HepG2 (cell line): ENCODE measurements at regions not wholly inside any gene's neighbourhood (a gene's known extent, or its start where the extent isn't known, plus 50 kb on each side); places are given as distances from the start of the nearest gene placed in this dataset.

ENCODE experiments used
- ATAC-seq: fragments of 200-7000 bp; cut with Tn5 transposase; 3 replicates; pipeline ENCODE4 v1.9.1; 2020; ENCODE audit warnings: mild to moderate bottlenecking, moderate library complexity
- BruUV-seq: library from RNA; stranded (reverse); fragments of 400-500 nt; replicated peaks from 2 replicates; lab custom pipeline; 2021; lab: Mats Ljungman, UMichigan
- CTCF ChIA-PET: fragments of 300-600 bp; formaldehyde crosslinking; extraction: SDS; loops from one replicate; lab custom pipeline; 2021; ENCODE audit warnings: low total read pairs, inconsistent platforms, low intra/inter-chr PET ratio; lab: Yijun Ruan, JAX
- POLR2A ChIA-PET: fragments of 350-600 bp; sonication (Branson Sonifier 250); formaldehyde crosslinking; loops from one replicate; lab custom pipeline; 2020; ENCODE audit warnings: antibody characterized with exemption, inconsistent platforms; lab: Yijun Ruan, JAX
- DNase-seq: peaks from one replicate; pipeline ENCODE4 v3.0.0-alpha.2; 2015; ENCODE audit warnings: low spot score
- FAIRE-seq: peaks from 3 replicates; lab custom pipeline; 2011; peaks lifted over from hg19 to GRCh38; lab: Jason Lieb, UNC
- H2AFZ ChIP-seq: one replicate; pipeline ENCODE4 v1.6.1; 2011; ENCODE audit warnings: low read length, inconsistent platforms
- H3K27ac ChIP-seq: fragments of 300-600 bp; 3 replicates; pipeline ENCODE4 v1.8.0; 2011; ENCODE audit warnings: mixed run types, mild to moderate bottlenecking, mixed read lengths, low read length, inconsistent platforms; ENCODE audit not compliant: insufficient read depth; ENCODE audit errors: extremely low read length
- H3K27me3 ChIP-seq, 2 experiments: fragments of 200-600 bp in 1 of 2; 2 replicates in 1 of 2; 3 replicates in 1 of 2; pipeline versions ENCODE4 v1.6.0 to v1.8.0; 2011; ENCODE audit warnings: low read length in 2 of 2, mild to moderate bottlenecking in 2 of 2, moderate library complexity in 2 of 2, inconsistent platforms in 1 of 2; ENCODE audit not compliant: insufficient read depth in 2 of 2, control insufficient read depth in 1 of 2
- H3K36me3 ChIP-seq, 2 experiments: fragments of 200-600 bp in 1 of 2; replicated peaks in 1 of 2; 2 replicates in 1 of 2; 3 replicates in 1 of 2; pipeline versions ENCODE4 v1.5.1 to v1.8.0; 2011; ENCODE audit warnings: low read length in 2 of 2, inconsistent platforms in 1 of 2; ENCODE audit not compliant: insufficient read depth in 2 of 2, control insufficient read depth in 1 of 2
- H3K4me1 ChIP-seq: 2 replicates; pipeline ENCODE4 v1.5.1; 2012; ENCODE audit warnings: low read length, inconsistent platforms; ENCODE audit not compliant: insufficient read depth
- H3K4me2 ChIP-seq: 2 replicates; pipeline ENCODE4 v1.6.0; 2011; ENCODE audit warnings: low read depth, low read length, inconsistent platforms
- H3K4me3 ChIP-seq, 3 experiments: fragments of 200-600 bp in 1 of 3; sonication (generic), shearing (Covaris generic) in 1 of 3; replicated peaks in 1 of 3; 2 replicates each; pipeline ENCODE4 v1.5.1; 2011 to 2016; ENCODE audit warnings: low read length in 3 of 3, inconsistent platforms in 2 of 3, low read depth in 2 of 3, mild to moderate bottlenecking in 2 of 3, control low read depth in 1 of 3, mixed read lengths in 1 of 3; ENCODE audit not compliant: insufficient read depth in 1 of 3
- H3K79me2 ChIP-seq: one replicate; pipeline ENCODE4 v1.6.1; 2011; ENCODE audit warnings: low read length, inconsistent platforms; ENCODE audit not compliant: insufficient read depth
- H3K9ac ChIP-seq: 2 replicates; pipeline ENCODE4 v1.6.0; 2011; ENCODE audit warnings: mild to moderate bottlenecking, low read depth, low read length, inconsistent platforms; ENCODE audit not compliant: insufficient read depth
- H3K9me3 ChIP-seq: 2 replicates; pipeline ENCODE4 v1.5.1; 2012; ENCODE audit warnings: mild to moderate bottlenecking, low read length
- H4K20me1 ChIP-seq: 2 replicates; pipeline ENCODE4 v1.6.0; 2011; ENCODE audit warnings: inconsistent platforms, mild to moderate bottlenecking, low read length, moderate library complexity; ENCODE audit not compliant: insufficient read depth
- AHR ChIP-seq: IDR thresholded peaks from 2 replicates; pipeline ENCODE4 v1.6.1; 2018; ENCODE audit warnings: missing genetic modification reagents, missing compliant biosample characterization
- BRD4 ChIP-seq: sonication (generic); formaldehyde crosslinking; IDR thresholded peaks from 2 replicates; pipeline ENCODE4 v1.4.0; 2020; ENCODE audit warnings: missing genetic modification reagents
- CENPT ChIP-seq: sonication (generic); formaldehyde crosslinking; IDR thresholded peaks from 2 replicates; pipeline ENCODE4 v1.8.0; 2022; ENCODE audit warnings: low read depth, mild to moderate bottlenecking, moderate library complexity, missing genetic modification reagents
- CREB1 ChIP-seq, 2 experiments: fragments of 450-650 bp in 1 of 2; IDR thresholded peaks; 2 replicates each; pipeline ENCODE4 v1.6.1; 2016 to 2017; ENCODE audit warnings: control low read depth in 1 of 2, mild to moderate bottlenecking in 1 of 2, missing compliant biosample characterization in 1 of 2, missing genetic modification characterization in 1 of 2
- PHB2 ChIP-seq: fragments of 450-650 bp; IDR thresholded peaks from 2 replicates; pipeline ENCODE4 v1.6.1; 2018; ENCODE audit not compliant: partially characterized antibody
- RFX1 ChIP-seq: fragments of 450-650 bp; IDR thresholded peaks from 2 replicates; pipeline ENCODE4 v1.6.1; 2017
- ZFP90 ChIP-seq: sonication (generic); formaldehyde crosslinking; IDR thresholded peaks from 2 replicates; pipeline ENCODE4 v1.8.0; 2022; ENCODE audit warnings: missing genetic modification reagents, mild to moderate bottlenecking, inconsistent platforms, borderline replicate concordance
- ZFX ChIP-seq: sonication (generic); formaldehyde crosslinking; IDR thresholded peaks from 2 replicates; pipeline ENCODE4 v1.4.0; 2020; ENCODE audit warnings: mild to moderate bottlenecking, low read depth, missing genetic modification reagents, moderate library complexity
- ZNF678 ChIP-seq: sonication (generic); formaldehyde crosslinking; IDR thresholded peaks from 2 replicates; pipeline ENCODE4 v1.4.0; 2020; ENCODE audit warnings: mild to moderate bottlenecking, missing genetic modification reagents
- WGBS: methylation state at CpG from one replicate; pipeline ENCODE4 v1.1.6; 2017; ENCODE audit warnings: low lambda C conversion rate; 5-methylcytosine and 5-hydroxymethylcytosine counted together
- in situ Hi-C: cut with HindIII; loops from 2 replicates; pipeline ENCODE4 v1.10.0; 2017; ENCODE audit warnings: low pct_unique_long_range_greater_than_20kb; ENCODE audit not compliant: extremely low pct_ligation_motif_present
- intact Hi-C: fragments of 100-400 bp; cut with micrococcal nuclease; formaldehyde crosslinking; loops from one replicate; pipeline ENCODE4 v1.10.0; 2022; ENCODE audit not compliant: unreplicated experiment
- TF ChIP-seq, protein P1 (sequence below): sonication (generic); formaldehyde crosslinking; IDR thresholded peaks from 2 replicates; pipeline ENCODE4 v1.4.0; 2020; ENCODE audit warnings: mild to moderate bottlenecking, missing genetic modification reagents
- TF ChIP-seq, protein P2 (sequence below): sonication (generic); formaldehyde crosslinking; IDR thresholded peaks from 2 replicates; pipeline ENCODE4 v1.9.0; 2022; ENCODE audit warnings: low read depth, missing genetic modification reagents
- TF ChIP-seq, protein P3 (sequence below): sonication (generic); formaldehyde crosslinking; IDR thresholded peaks from 2 replicates; pipeline ENCODE4 v1.4.0; 2020; ENCODE audit warnings: missing genetic modification reagents, borderline replicate concordance

DNA sequence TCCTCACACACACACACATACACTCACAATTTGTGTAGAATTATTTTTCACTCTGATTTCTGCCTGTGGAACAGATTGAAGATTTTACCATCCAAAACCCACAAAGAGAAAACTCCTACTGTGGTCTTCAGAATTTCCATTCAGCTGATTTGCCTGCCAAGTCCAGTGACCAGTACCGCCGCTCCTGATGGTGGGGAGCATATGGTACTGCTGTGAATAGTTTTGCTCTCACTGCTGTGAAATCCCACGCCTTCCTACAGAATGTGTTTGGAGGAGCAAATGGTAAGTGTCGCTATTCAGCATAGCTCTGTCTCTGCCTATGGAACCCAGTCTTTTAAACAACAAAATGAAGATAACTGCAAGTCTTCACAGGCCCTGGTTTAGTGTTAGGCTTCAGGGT is 629.5 kb downstream of the LMO4 start:
- Histone ChIP-seq H3K79me2 (no peaks in the 10 kb centered on the region), H4K20me1 (no peaks in the 10 kb centered on the region), H3K4me2 (no peak overlapping the region), H3K36me3 (no peaks in the 10 kb centered on the region), H3K9me3 (no peaks in the 10 kb centered on the region), H3K4me1 (no peaks in the 10 kb centered on the region), H2AFZ (no peak overlapping the region), H3K4me3 (no peak overlapping the region), H3K27me3 (no peaks in the 10 kb centered on the region), H3K9ac (no peak overlapping the region), H3K27ac (no peak overlapping the region)
- no TSS peak for BruUV-seq
- in situ Hi-C loops (loop anchor here (25.0 kb wide), 1 partner anchor 621 kb away; the partner anchor contains the start of gene LMO4), intact Hi-C loops (no loop called here)
- POLR2A ChIA-PET, result no interaction called here
- no peak for TF ChIP-seq ZFP90 (CRISPR knock-in tag)
- CTCF ChIA-PET, result no interaction called here
- no peak for ATAC-seq
- FAIRE-seq, result no peak
- no peak for DNase-seq
- WGBS, result 50% methylated on average over 4 of the region's 4 CpGs

DNA sequence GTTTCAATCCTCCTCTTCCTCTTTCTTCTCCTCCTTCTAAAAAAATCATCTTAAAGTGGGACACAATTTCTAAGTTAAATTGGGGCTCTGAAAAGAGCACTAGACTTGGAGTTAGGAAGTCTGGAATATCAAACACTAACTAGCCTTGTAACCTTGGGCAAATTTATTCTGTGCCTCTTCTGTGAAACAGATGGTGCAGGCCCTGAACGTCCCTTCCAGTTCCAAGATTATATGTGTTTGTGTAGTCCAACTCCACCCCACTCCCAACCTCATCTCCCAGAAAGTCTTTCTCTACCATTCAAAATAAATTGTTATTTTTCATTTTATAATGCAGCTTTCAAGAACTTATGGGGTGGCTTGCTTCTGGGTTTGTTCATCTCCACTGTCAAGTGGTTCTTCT is 630.0 kb downstream of the LMO4 start:
- TF ChIP-seq CREB1 (IDR thresholded peaks at IDR 0.05) (no peak), CREB1 (CRISPR knock-in tag; IDR thresholded peaks at IDR 0.05) (no peak), PHB2 (no peak), RFX1 (no peak), CENPT (CRISPR knock-in tag) (no peak), ZNF678 (CRISPR knock-in tag) (no peak), AHR (CRISPR knock-in tag) (no peak), BRD4 (CRISPR knock-in tag) (no peak), ZFX (no peak)
- TF ChIP-seq, protein P1, sequence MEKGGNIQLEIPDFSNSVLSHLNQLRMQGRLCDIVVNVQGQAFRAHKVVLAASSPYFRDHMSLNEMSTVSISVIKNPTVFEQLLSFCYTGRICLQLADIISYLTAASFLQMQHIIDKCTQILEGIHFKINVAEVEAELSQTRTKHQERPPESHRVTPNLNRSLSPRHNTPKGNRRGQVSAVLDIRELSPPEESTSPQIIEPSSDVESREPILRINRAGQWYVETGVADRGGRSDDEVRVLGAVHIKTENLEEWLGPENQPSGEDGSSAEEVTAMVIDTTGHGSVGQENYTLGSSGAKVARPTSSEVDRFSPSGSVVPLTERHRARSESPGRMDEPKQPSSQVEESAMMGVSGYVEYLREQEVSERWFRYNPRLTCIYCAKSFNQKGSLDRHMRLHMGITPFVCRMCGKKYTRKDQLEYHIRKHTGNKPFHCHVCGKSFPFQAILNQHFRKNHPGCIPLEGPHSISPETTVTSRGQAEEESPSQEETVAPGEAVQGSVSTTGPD (CRISPR knock-in tag), result no peak
- TF ChIP-seq, protein P2, sequence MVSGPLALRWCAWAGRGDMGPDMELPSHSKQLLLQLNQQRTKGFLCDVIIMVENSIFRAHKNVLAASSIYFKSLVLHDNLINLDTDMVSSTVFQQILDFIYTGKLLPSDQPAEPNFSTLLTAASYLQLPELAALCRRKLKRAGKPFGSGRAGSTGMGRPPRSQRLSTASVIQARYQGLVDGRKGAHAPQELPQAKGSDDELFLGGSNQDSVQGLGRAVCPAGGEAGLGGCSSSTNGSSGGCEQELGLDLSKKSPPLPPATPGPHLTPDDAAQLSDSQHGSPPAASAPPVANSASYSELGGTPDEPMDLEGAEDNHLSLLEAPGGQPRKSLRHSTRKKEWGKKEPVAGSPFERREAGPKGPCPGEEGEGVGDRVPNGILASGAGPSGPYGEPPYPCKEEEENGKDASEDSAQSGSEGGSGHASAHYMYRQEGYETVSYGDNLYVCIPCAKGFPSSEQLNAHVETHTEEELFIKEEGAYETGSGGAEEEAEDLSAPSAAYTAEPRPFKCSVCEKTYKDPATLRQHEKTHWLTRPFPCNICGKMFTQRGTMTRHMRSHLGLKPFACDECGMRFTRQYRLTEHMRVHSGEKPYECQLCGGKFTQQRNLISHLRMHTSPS (CRISPR knock-in tag), result no peak
- TF ChIP-seq, protein P3, sequence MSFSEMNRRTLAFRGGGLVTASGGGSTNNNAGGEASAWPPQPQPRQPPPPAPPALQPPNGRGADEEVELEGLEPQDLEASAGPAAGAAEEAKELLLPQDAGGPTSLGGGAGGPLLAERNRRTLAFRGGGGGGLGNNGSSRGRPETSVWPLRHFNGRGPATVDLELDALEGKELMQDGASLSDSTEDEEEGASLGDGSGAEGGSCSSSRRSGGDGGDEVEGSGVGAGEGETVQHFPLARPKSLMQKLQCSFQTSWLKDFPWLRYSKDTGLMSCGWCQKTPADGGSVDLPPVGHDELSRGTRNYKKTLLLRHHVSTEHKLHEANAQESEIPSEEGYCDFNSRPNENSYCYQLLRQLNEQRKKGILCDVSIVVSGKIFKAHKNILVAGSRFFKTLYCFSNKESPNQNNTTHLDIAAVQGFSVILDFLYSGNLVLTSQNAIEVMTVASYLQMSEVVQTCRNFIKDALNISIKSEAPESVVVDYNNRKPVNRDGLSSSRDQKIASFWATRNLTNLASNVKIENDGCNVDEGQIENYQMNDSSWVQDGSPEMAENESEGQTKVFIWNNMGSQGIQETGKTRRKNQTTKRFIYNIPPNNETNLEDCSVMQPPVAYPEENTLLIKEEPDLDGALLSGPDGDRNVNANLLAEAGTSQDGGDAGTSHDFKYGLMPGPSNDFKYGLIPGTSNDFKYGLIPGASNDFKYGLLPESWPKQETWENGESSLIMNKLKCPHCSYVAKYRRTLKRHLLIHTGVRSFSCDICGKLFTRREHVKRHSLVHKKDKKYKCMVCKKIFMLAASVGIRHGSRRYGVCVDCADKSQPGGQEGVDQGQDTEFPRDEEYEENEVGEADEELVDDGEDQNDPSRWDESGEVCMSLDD (CRISPR knock-in tag), result no peak

More for the DNA sequence above, 630.0 kb downstream of the LMO4 start:
- H3K27me3 ChIP-seq, result no peaks in the 10 kb centered on the region
- POLR2A ChIA-PET, result no interaction called here
- DNase-seq, result no peak
- no peaks in the 10 kb centered on the region for H3K79me2 ChIP-seq
- no peak for ATAC-seq
- CTCF ChIA-PET, result no interaction called here
- H3K4me2 ChIP-seq, result no peak overlapping the region
- 5% methylated on average over 1 of the region's 1 CpG for WGBS
- FAIRE-seq, result no peak
- intact Hi-C loops (no loop called here), in situ Hi-C loops (loop anchor here (25.0 kb wide), 1 partner anchor 621 kb away; the partner anchor contains the start of gene LMO4)
- H3K4me1 ChIP-seq, result no peaks in the 10 kb centered on the region
- no peak overlapping the region for H2AFZ ChIP-seq
- no peaks in the 10 kb centered on the region for H3K9me3 ChIP-seq
- H3K27ac ChIP-seq, result no peak overlapping the region
- no TSS peak for BruUV-seq
- H3K9ac ChIP-seq, result no peak overlapping the region
- no peak overlapping the region for H3K4me3 ChIP-seq
- no peaks in the 10 kb centered on the region for H4K20me1 ChIP-seq
- H3K36me3 ChIP-seq, result no peaks in the 10 kb centered on the region
